Panc1 (cell line): ENCODE measurements at regions not wholly inside any gene's neighbourhood (a gene's known extent, or its start where the extent isn't known, plus 50 kb on each side); places are given as distances from the start of the nearest gene placed in this dataset.

Experiments
- POLR2AphosphoS5 ChIP-seq: IDR thresholded peaks from 2 replicates; pipeline ENCODE4 v1.6.1; 2012; ENCODE audit warnings: mild to moderate bottlenecking, low read depth, low read length, moderate library complexity
- TF ChIP-seq, protein P1 (sequence below): fragments of 450-650 bp; IDR thresholded peaks from 2 replicates; pipeline ENCODE4 v1.5.1; 2017; ENCODE audit warnings: mild to moderate bottlenecking

DNA sequence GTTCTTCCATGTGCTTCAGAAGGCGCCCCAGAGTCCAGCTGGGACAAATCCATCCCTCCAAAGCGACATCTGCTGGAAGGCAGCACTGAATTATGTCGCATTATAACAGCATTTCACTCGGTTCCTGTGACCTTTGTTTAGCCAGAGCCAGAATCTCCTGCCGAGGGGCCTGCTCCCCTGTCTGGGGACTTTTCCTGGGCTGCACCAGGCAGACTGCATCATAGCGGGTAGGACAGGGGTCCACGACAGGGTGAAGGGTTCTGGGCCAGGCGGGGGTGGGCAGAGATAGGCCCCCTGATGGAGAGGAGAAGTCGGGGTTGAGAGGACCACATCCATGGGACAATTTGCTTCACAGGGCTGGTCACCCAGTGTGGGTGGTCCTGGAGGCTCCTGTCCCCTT, 276.9 kb downstream of the MATN1 start:
- TF ChIP-seq, protein P1, sequence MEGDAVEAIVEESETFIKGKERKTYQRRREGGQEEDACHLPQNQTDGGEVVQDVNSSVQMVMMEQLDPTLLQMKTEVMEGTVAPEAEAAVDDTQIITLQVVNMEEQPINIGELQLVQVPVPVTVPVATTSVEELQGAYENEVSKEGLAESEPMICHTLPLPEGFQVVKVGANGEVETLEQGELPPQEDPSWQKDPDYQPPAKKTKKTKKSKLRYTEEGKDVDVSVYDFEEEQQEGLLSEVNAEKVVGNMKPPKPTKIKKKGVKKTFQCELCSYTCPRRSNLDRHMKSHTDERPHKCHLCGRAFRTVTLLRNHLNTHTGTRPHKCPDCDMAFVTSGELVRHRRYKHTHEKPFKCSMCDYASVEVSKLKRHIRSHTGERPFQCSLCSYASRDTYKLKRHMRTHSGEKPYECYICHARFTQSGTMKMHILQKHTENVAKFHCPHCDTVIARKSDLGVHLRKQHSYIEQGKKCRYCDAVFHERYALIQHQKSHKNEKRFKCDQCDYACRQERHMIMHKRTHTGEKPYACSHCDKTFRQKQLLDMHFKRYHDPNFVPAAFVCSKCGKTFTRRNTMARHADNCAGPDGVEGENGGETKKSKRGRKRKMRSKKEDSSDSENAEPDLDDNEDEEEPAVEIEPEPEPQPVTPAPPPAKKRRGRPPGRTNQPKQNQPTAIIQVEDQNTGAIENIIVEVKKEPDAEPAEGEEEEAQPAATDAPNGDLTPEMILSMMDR = no peak
- no peak for TF ChIP-seq POLR2AphosphoS5
